NCI-H748 (cell line): ENCODE measurements at regions not wholly inside any gene's neighbourhood (a gene's known extent, or its start where the extent isn't known, plus 50 kb on each side); places are given as distances from the start of the nearest gene placed in this dataset.
"Not testable (repeated sequence)": the region's sequence is repeated elsewhere in the genome, so short reads cannot be mapped to it uniquely, and the experiment has no call there.

ENCODE experiments used
- DNase-seq: peaks from one replicate; lab custom pipeline; 2025; ENCODE audit not compliant: unreplicated experiment; lab: John Stamatoyannopoulos, UW

DNA sequence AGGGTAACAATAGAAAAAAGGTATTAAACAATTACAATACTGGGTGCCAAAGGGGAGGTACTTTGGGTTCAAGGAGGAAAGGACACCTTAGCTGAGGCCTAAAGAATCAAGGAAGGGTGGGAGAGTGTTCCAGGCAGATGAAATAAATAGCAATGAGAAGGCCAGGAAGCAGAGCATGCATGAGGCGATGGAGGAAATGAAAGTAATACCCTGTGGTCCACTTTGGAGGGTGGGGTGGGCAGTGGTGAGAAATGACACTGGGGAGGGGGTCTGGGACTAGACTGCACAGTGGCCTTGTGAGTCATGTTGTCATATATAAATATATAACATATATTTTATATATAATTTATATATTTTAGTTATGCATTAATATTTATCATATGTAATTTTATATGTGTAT lies 55.9 kb downstream of the BHLHE40 start:
- DNase-seq: no peak

DNA sequence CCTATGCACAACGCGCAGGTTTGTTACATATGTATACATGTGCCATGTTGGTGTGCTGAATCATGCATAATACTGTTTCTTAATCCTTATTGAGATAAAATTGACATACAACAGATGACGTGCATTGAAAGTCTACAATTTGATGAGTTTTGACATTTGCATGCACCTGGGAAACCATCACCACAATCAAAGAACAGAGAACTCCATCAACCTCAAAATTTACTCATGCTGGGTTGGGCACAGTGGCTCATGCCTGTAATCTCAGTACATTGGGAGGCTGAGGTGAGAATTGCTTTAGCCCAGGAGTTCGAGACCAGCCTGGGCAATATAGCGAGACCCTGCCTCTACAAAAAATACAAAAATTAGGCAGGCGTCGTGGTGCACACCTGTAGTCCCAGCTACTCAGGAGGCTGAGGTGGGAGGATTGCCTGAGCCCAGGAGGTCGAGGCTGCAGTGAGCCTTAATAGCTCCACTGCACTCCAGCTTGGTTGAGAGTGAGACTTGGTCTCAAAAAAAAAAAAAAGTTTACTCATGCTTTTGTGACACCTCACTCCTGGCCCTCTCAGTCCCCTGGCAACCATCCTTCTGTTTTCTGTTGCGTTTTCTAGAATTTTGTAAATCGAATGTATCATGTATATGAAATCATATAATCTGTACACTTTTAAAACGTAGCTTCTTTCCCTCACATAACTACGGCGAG lies 56.6 kb downstream of the BHLHE40 start:
- DNase-seq: no peak

DNA sequence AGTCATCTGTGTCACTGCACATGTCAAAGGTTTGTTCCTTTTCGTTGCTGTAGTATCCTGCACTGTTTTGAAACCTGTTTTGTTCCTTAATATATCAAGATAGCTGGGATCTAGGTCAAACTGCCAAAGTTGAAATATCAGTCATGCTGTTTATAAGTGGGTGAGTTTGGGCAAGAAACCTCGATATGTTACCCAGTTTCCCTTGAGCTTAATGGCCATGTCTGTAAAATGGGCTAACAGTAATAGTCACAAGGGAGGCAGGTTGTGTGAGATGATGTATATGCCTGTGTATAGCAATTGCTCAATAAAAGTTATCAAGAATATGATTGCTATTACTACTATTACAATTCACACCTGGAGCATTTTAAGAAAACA lies 57.1 kb downstream of the BHLHE40 start:
- DNase-seq: no peak

DNA sequence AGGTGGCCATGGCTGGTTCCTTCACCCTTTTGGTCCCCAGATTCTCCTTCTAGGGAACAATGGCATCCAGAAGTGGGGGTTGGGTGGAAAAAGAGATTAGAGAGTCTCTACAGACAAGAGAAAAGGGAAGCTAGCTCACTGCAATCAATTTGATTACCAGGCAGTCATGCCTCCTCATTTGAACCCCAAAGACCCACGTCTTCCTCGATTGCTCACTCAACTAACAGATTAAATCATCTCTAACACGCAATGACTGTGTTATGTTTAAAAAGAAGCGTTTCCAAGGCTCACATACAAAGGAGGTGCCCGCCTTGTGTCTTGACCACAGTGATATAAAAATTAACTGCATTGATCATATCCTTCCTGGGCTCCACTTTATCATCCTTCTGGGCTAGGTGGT lies 57.6 kb downstream of the BHLHE40 start:
- no peak for DNase-seq

DNA sequence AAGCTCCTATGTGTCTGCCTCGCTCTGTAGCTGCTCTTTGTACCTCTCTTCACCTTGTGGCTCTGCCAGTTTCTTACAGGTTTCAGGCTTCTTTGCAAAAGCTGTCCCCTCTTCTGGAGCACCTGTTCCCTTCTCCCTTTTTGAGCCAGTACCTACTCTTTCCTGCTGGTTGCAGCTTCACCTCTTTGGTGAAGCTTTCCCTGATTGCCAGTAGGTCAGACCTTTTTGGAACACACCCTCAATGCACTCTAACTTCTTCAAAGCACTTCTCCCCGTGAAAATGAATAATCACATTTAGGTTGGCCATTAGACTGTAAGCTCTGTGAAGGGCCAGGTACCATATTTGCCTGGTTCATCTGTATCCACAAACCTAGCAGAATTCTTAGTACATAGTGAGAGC lies 60.3 kb downstream of the BHLHE40 start:
- no peak for DNase-seq

DNA sequence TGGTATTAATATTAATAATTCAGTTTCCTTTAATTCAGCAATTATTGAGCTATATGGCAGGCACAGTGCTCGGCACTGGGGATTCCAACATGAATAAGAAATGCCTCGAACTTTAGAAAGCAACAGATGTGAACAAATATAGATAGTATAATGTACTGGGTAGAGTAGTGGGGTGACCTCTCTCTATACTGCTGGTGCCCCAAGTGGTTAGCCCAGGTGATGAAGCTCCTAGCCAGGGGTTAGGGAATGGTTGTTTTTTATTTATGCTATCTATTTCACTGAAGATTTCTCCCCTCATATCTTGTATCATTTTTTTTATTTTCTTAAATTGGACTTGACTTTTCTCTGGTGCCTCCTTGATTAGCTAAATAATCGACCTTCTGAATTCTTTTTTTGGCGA lies 62.1 kb downstream of the BHLHE40 start:
- DNase-seq: no peak

DNA sequence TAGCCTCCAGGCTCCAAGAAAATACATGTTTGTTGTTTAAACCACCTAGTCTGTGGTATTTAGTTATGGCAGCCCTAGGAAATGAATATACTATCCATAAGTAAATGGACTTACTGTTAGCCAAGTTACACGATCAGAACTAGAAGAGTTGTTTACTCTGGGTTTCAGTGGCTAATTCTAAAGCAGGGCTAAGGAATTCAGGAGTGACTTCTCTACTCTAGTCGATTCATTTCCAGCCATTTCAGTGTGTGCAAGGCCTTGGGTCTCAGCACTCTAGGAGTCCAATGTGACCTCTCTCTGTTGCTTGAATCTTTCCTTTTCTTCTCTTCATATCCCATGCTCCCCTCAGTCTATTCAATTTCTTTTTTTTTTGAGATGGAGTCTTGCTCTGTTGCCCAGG lies 66.7 kb downstream of the BHLHE40 start:
- no peak for DNase-seq

DNA sequence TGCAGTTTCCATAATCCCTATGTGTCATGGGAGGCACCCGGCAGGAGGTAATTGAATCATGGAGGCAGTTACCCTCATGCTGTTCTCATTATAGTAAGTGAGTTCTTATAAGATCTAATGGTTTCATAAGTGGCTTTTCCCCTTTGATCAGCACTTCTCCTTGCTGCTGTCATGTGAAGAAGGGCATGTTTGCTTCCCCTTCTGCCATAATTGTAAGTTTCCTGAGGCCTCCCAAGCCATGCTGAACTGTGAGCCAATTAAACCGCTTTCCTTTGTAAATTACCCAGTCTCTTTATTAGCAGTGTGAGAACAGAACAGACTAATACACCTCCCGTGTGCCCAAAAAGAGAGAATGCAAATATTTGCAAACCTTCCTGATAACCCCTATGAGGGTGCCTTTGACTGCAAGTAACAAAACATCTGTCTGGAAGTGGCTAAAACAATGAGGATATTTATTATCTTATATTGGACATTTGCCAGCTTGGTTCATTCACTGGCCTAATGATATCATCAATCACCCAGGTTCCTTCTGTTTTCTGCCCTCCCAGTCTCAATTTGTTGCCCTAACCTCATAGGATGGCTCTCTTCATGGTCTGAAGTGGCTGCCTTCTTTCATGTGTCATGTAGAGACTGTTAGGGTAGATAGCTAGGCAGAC lies 68.7 kb downstream of the BHLHE40 start:
- DNase-seq: peak; percentile 94

DNA sequence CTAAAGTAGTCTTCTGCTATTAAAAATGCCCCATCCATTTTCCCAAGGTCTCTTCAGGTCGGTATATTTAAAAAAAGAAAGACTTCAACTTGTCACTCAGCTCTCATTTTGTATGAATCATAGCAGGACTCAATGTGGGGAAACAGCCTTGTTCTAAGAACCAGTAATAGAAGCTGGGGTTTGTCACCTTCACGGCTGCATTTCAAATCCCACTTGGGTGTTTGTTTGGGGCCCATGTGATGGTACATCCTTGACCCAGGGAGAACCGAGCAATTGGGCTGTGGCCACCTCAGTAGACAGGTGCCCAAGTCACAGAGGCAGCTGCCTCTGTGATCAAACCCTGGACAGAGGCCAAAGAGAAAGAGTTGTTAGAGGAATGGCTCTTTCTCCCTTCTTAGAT lies 70.3 kb upstream of the ARL8B start:
- peak; percentile 6 for DNase-seq

DNA sequence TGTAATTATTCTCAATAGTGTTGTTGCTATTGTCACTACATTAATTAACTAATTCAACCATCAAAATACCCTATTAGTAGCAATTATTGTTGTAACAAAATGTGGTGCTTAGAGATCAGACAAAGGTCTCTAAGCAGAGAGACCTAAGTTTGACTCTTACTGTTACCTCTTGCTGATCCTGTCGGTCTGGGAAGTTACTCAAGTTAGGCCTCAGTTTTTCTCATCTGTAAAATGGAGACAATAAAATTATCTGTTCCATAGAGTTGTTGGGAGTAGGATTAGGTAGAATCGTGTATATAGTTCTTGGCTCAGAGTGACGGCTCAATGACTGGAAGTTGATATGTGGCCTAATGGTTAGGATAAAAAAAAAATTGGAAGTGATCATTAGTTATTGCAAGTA lies 69.8 kb upstream of the ARL8B start:
- DNase-seq: no peak

DNA sequence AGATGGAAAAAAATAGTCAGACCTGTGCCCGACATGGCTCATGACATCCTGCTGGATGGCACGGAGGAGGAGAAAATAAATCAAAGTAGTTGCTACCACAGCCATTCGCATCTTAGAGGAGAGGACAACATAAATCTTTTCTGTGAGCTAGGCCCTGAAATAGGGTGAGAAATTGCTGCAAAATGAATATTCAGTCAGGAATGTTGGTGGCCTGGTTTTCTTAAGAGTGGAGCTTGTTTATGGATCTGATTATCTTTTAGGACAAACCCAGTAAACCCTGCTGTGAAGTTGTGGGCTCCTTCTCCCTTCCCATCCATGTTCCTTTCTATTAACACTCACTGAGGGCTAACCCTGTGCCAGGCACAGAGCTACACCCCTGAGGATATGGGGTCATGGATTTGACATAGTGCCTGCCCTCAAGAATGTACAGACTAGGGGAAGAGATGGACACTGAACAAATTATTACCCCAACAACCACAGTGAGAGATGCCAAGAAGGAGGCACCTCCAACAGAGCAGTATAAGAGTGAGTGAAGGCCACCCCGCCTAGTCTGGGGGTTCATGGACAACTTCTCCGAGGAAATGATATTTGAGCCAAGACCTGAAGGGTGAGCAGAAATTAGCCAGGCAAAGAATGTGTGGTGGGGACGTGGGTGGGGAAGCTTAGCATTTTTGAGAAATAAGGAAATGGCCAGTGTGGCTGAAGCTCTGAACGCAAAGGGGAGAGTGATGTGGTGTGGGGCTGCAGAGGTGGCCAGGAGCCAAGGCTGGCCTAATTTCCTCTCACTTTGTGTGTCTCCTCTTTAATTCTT lies 68.9 kb upstream of the ARL8B start:
- DNase-seq: no peak

DNA sequence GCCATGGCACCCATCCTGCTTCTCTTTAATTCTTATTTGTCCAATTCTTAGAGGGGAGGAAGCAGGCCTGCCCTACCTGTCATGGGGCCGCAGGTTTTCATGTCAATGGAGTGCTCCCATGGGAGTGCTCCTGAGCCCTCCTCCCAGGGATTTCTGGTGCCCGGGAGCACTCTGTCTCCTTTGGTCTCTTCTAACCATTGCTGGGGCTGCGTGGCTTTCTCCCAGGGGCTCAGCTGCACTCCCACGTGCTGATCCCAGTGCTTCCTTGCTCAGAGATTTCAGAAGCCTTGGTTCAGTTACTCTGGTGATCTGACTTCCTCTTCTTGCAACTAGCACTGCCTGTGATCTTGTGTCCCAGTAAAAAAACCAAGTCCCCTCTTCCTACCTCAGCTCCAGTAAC lies 68.0 kb upstream of the ARL8B start:
- DNase-seq: no peak

DNA sequence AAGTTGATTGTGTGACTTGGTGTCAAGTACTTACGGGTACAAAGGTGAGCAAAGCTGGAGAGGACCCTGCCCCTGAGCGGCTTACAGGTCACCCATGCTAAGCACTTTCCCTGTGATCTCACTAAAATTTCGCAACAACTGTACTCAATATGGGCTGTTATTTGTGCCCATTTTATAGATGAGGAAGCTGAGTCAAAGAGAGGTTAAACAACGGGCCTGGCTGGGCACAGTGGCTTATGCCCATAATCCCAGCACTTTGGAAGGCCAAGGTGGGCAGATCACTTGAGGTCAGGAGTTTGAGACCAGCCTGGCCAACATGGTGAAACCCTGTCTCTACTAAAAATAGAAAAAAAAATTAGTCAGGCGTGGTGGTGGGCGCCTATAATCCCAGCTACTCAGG lies 67.5 kb upstream of the ARL8B start:
- not testable (repeated sequence) for DNase-seq

DNA sequence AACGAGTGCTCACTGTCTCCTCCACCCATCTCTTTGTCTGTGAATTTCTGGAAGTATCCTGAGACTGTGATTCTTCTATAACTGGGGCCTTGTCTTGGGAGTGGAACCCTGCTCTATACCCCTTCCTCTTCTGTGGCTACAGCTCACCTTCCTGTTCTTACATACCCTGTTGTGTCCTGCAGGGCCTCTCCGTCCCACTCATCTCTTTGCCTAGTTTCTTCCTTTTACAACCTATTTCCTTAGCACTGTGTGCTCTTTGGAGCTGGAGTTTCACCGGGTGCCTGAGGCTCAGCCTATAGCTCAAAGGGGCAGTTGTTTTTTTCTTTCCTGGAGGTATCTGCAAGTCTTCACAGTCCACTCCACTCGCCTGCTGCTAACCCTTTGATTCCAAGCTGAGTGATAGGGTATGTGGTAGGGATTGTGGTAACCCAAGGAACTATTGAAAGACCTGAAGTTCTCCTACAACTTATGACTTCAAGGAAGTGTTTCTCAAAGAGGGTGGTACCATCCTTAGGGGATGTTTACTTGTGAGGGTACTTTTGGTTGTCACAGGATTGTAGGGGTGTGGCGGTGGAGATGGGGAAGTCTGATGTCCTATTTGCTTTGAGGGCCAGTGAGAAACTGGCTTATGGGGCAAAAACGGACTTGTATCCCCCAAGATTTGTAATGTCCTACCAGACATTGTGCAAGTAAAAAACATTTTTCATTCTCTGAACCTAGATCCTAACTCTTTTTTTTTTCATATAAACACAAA lies 66.6 kb upstream of the ARL8B start:
- no peak for DNase-seq

DNA sequence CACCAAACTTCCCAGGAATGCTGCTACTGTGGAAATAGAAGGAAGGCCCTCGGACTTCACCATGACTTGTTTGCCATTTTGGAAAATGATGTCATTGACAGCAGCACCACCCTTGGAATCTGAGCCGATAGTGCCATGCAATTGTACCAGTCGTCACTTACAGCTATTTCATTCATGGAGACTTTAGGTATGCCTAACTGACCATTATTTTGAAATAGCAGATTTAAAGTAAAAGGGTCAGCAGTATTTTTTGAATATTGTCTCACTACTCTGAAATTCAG lies 66.0 kb upstream of the ARL8B start:
- DNase-seq: no peak

DNA sequence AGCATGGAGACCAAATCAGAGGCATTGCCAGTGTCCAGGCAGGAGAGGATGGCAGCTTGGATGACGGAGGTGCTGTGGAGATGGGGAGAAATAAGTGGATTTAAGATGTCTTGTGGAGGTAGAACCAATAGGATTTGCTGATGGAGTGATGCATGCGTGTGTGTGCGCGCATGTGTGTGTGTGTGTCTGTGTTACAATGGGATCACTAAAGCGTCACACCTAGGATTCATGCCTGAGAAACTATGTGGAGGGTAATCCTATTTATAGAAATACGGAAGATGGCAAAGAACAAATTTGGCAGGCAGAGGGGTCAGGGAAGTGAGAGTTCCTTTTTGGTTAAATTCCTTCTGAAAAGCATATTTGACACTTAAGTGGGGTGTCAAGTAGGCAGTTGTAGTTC lies 64.8 kb upstream of the ARL8B start:
- DNase-seq: no peak

DNA sequence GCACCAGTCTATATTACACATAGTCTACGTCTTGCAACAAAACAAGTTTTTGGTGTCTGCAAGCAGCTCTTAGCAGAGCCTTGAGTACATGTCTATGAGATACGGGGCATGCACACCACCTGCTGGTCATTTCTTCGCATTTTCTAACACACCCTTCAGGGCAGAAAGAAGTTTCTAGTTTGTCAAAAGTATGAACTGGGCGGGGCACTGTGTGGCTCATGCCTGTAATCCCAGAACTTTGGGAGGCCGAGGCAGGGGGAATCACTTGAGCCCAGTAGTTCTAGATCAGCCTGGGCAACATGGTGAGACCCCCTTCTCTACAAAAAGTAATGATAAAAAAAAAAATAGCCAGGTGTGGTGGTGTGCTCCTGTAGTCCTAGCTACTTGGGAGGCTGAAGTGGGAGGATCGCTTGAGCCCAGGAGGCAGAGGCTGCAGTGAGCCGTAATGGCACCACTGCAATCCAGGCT lies 64.2 kb upstream of the ARL8B start:
- peak; percentile 52 for DNase-seq

DNA sequence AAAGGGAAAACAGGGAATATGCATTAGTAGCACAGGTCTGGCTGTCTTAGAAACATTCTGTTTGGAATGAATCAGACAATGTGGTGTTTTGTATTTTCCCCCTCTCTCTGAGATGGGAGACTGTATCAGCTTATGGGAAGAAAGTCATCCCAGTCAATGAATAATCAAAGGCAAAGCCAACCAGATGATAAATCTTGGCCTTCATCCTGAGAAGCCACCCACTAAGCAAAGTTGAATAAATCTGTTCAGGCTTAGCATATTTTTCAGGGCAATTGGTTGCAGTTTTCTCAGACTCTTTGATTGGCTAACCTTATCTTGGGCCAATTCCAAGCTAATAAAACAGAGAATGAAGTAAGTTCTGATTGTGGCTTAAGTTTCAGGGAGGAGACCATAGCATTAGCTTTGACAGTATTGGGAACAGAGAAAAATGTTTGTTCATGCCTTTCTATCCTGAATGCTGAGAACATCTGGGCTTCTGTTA lies 63.6 kb upstream of the ARL8B start:
- DNase-seq: no peak

DNA sequence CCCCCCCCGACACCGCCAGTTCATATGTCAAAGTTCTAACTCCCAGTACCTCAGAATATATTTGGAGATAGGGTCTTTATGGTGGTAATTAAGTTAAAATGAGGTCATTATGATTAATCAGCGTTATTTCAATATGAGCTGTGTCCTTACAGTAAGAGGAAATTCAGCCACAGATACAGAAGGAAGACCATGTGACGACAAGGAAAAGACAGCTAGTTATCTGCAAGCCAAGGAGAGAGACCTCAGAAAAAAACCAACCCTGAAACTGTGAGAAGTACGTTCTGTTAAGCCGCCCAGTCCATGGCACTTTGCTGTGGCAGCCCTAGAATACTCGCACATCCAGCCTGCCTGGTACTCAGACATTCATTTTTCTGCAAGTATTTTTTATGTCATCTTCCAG lies 62.3 kb upstream of the ARL8B start:
- no peak for DNase-seq

DNA sequence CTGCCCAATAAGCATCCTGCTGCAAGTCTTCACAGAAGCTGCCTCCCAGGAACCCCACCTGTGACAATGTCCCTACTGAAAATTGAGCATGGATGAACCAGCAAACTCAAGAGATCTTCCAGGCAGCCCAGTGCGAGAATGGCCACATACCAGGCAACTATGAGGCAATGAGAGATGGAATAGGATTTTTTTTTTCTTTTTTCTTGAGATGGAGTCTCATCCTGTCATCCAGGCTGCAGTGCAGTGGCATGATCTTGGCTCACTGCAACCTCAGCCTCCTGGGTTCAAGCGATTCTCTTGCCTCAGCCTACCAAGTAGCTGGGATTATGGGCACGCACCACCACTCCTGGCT lies 60.9 kb upstream of the ARL8B start:
- DNase-seq: no peak

DNA sequence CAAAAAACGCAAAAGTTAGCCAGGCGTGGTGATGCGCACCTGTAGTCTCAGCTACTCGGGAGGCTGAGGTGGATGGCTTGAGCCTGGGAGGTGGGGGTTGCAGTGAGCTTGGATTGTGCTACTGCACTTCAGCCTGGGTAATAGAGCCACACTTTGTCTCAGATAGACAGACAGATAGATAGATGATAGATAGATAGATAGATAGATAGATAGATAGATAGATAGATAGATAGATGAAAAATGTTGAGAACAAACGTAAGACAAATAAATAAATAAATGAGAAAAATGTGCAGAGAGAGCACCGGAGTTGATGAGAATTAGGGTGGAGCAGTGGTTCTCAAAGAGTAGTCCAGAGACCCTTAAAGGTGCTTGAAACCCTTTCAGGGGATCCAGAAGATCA lies 58.4 kb upstream of the ARL8B start:
- DNase-seq: no peak
